ENCODE measurements at regions not wholly inside any gene's neighbourhood (a gene's known extent, or its start where the extent isn't known, plus 50 kb on each side); places are given as distances from the start of the nearest gene placed in this dataset.

DNA sequence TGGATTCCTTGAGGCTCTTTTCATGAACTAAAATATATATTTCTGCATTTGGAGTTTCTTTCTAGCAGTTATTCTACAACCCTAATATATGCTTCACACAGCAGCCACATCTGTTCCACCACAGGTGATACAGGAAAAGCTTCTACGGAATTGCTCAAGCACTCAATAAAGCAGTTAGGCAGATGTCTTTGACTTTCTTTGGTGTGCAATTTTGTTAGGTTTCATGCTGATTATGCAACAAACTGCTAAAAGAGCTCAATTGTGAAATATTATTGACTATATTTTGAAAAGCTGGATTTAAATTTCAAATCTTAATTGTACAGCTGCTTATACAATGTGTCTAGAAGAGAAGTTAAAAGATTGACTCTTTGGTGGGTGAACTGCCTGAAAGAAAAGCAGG lies 1055.6 kb upstream of the FBXO33 start:
- WGBS, 2 donors: 76 to 82% methylated on average over 1 of the region's 1 CpG
- no peak overlapping the region for H3K27ac ChIP-seq
- H3K4me1 ChIP-seq: no peaks in the 10 kb centered on the region
- H3K4me3 ChIP-seq: no peak overlapping the region
- H3K27me3 ChIP-seq: no peaks in the 10 kb centered on the region
- H3K36me3 ChIP-seq: no peaks in the 10 kb centered on the region
- H3K9me3 ChIP-seq: no peaks in the 10 kb centered on the region
- TF ChIP-seq CTCF (IDR thresholded peaks at IDR 0.05): no peak
- no peak for TF ChIP-seq POLR2A (IDR thresholded peaks at IDR 0.05)
- no peak for TF ChIP-seq EP300 (IDR thresholded peaks at IDR 0.05)
- DNase-seq (ENCODE audit: low spot score in 2 of 2): no peak

DNA sequence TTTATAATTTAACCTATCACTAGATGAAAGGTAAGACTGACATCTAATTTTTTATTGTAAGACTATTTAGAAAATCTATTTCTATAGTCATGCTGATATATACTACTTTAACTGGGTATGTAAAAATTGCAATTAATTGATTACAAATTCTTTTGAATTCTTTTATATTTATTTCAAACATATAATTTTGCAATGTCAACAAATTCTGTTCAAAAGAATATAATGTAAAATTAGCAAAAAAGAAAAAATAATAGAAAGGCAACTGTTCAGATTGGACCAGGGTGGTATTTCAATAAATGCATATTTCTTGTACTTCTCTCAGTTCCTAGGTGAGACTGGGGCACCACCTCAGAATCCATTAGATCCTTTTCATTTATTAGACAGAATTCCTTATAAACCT lies 1053.5 kb upstream of the FBXO33 start:
- H3K4me3 ChIP-seq: no peak overlapping the region
- H3K27me3 ChIP-seq: no peaks in the 10 kb centered on the region
- H3K27ac ChIP-seq: no peak overlapping the region
- TF ChIP-seq EP300 (IDR thresholded peaks at IDR 0.05) (no peak), CTCF (IDR thresholded peaks at IDR 0.05) (no peak), POLR2A (IDR thresholded peaks at IDR 0.05) (no peak)
- H3K36me3 ChIP-seq: no peaks in the 10 kb centered on the region
- no peak for DNase-seq (ENCODE audit: low spot score in 2 of 2)
- H3K4me1 ChIP-seq: no peaks in the 10 kb centered on the region
- no peaks in the 10 kb centered on the region for H3K9me3 ChIP-seq

DNA sequence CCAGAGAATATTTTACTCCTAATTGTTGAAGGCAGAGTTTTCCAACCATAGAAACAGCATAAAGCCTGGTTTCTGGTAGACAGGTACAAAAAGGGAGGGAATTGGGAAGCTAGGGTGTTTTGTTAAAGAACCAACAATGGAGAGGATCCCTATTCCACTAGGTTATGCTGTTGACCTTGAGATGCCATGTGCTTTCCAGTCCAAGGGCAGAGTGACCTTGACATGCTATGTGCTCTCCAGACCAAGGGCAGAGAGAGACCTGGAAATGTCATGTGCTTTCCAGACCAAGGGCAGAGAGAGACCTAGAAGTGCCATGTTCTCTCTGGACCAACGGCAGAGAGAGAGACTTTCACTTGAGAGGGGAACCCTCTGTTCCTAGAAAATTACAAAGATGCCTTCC lies 1043.8 kb upstream of the FBXO33 start:
- Histone ChIP-seq H3K27ac (no peak overlapping the region), H3K4me3 (no peak overlapping the region), H3K27me3 (no peaks in the 10 kb centered on the region), H3K4me1 (no peaks in the 10 kb centered on the region), H3K9me3 (peaks cover 0 to 24% (median 0%) of the 10 kb centered on the region in 4 donors), H3K36me3 (no peaks in the 10 kb centered on the region)
- WGBS, 2 donors: 88 to 93% methylated on average over 1 of the region's 1 CpG
- TF ChIP-seq POLR2A (IDR thresholded peaks at IDR 0.05): no peak
- TF ChIP-seq CTCF (IDR thresholded peaks at IDR 0.05): no peak
- TF ChIP-seq EP300 (IDR thresholded peaks at IDR 0.05): no peak
- DNase-seq (ENCODE audit: low spot score in 2 of 2): no peak

DNA sequence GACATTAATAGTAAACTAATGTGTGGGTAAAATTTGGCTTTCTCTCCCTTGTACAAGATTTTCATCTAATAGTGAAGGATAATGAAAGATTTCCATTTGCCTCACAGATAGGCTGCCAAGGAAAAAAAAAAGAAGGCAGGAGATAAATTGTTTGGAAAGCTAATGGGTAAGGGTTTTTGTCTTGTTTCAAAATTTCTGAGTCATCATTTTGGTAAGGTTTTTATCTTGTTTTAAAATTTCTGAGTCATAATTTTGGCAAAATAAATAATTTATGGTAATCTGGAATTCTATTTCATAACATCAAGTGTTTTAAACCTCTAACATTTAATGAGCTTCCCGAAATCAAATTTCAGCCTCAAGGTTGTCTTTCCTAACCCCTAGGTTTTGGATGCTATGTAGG lies 1035.7 kb upstream of the FBXO33 start:
- no peak for DNase-seq (ENCODE audit: low spot score in 2 of 2)
- TF ChIP-seq CTCF (IDR thresholded peaks at IDR 0.05) (no peak), EP300 (IDR thresholded peaks at IDR 0.05) (no peak), POLR2A (IDR thresholded peaks at IDR 0.05) (no peak)
- no peaks in the 10 kb centered on the region for H3K27me3 ChIP-seq

DNA sequence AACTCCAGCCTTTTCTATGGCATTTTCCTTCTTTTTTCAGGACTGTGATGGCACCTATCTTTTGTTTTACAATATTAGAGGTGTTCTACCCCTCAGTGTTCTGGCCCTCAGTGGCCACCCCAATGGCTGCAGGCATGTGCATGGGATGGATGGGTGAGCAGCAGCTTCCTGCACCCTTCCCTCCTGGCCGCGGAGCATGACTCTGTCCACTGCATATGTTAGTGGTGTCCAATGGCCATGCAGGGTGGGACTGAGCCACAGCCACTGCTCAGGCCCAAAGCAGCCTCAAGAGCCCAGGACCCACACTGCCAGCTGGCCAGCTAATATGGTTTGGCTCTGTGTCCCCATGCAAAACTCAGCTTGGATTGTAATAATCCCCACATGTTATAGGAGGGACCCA lies 1032.3 kb upstream of the FBXO33 start:
- Histone ChIP-seq H3K4me1 (no peaks in the 10 kb centered on the region), H3K36me3 (no peaks in the 10 kb centered on the region), H3K4me3 (no peak overlapping the region), H3K27ac (no peak overlapping the region), H3K27me3 (no peaks in the 10 kb centered on the region), H3K9me3 (peaks cover 0 to 8% (median 0%) of the 10 kb centered on the region in 4 donors)
- TF ChIP-seq POLR2A (IDR thresholded peaks at IDR 0.05): no peak
- TF ChIP-seq CTCF (IDR thresholded peaks at IDR 0.05): no peak
- no peak for TF ChIP-seq EP300 (IDR thresholded peaks at IDR 0.05)
- 100% methylated on average over 2 of the region's 2 CpGs for WGBS, 2 donors
- no peak for DNase-seq (ENCODE audit: low spot score in 2 of 2)

More for the DNA sequence above, 1035.7 kb upstream of the FBXO33 start:
- no peak overlapping the region for H3K27ac ChIP-seq
- no peak overlapping the region for H3K4me3 ChIP-seq
- H3K9me3 ChIP-seq: peaks cover 0 to 8% (median 0%) of the 10 kb centered on the region in 4 donors
- no peaks in the 10 kb centered on the region for H3K4me1 ChIP-seq
- H3K36me3 ChIP-seq: no peaks in the 10 kb centered on the region
- WGBS, 2 donors: 70 to 72% methylated on average over 1 of the region's 1 CpG
